HG03025 (cell line): ENCODE measurements at regions not wholly inside any gene's neighbourhood (a gene's known extent, or its start where the extent isn't known, plus 50 kb on each side); places are given as distances from the start of the nearest gene placed in this dataset.

ENCODE experiments used
- ATAC-seq: cut with Tn5 transposase; IDR thresholded peaks from one replicate; pipeline ENCODE4 v1.9.1; 2021; ENCODE audit warnings: mild to moderate bottlenecking, moderate library complexity; ENCODE audit not compliant: unreplicated experiment, low FRiP score

DNA sequence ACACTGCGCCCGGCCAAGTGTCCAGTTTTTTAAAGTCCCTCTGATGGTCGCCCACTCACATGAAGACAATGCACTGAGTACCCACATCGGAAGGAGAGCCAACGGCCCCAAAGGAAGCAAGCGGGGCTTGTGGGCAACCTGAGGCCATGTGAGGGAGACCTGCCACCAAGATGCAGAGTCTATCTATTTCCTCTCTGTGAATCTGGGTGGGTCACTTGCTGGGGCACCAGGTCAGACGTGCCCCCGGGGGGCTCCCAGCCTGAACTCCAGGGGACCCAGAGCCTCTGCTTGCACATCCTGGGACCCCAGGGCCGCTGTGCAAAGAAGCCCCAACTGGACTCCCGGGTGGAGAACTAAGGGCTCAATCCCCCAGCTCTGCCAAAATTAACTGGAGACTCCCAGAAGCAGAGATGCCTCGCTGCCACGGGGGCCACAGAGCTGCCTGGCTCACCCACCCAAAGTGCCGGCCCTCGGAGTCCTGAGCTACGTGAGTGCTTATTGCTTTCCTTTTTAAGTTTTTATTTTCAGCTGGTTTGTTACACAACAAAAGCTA lies 106.4 kb downstream of the BRD1 start:
- ATAC-seq: no peak

DNA sequence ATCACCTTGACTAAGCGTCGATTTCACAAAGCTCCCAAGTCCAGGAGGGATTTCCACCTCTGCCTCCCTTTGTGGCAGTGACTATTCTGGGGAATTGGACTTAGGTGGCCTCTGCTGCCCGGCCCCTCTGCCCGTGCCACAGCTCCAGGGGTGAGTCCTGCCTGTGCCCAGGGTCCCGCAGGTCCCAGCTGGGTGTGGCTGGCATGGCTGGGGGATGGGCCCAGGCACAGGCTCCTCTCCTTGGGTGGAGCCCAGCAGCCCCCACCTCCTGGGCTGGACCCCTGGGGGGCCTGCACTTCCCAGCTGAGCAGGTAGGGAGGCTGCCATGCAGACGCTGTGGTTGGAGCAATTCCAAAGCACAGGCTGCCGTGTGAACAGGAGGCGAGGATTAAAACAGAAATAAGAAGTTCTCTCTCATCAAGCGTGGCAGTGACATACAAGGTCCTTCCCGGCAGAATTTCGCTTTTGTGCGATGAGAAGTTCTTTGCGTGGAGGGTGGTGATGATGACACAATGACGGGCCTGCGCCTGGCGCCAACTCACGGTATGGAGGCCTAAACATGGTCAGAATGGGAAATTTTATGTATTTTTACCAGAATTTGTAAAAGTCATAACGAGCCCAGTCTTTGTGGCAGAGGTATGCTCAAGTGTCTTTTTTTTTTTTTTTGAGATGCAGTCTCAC lies 107.3 kb downstream of the BRD1 start:
- ATAC-seq: no peak

DNA sequence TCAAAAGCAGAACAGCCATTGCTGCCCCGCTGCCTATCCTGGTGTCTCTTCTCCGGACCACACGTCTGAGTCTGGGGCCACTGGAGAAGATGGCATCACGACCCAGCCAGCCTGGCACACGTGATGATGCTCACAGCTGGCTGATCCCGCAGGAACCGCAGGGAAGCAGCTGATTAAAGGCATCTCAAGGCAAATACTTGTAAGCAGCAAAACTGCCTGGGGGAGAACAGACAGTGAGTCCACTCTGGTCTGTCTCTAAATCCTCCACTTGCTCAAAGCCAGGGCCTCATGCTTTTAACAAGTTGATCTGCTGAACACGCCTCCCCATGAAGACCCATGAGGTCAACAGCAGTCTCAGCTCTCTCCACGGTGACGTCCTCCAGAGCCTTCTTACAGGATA lies 108.6 kb downstream of the BRD1 start:
- ATAC-seq: no peak

DNA sequence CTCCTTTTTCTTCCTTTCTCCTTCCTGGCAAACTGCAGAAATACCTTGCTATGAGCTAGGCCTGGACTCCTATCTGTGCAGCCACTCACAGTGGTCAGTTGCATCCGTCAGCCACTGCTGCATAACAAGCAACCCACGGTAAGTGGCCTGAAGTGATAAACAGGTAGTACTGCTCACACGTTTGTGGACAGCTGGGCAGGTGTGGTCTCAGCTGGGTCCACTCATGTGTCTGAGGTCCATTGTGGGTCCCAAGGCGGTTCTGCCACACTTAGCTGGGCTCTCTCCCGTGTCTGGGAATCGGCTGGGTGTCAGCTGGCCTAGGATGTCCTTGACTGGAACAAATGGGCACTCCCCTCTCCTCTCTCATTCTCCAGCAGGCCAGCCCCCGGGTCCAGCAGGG lies 109.3 kb downstream of the BRD1 start:
- no peak for ATAC-seq

DNA sequence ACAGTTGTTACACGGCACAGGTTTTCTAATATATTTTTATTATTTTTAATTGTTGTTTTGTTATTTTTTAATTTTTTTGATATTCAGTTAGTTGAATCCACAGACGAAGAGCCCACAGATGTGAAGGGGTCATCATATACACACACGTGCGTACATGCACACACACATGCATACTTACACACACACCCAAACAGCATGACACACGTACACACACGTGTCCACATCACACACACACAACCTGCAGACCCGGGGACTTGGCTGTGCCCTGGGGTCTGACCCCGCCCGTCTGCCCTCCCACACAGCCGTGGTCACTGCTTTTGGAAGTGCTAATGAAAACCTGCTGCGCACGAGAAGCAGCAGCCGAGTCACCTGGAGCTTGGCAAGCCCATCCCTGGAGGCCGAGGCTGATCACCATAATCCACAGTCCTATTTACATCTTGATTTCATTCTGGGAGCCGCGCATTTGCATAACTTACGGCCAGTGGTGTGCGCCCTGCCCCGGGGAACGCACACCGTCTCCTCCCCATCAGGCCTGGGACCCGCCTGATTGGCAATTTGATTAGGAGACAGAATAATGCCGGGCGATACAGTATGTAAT lies 110.3 kb downstream of the BRD1 start:
- no peak for ATAC-seq

DNA sequence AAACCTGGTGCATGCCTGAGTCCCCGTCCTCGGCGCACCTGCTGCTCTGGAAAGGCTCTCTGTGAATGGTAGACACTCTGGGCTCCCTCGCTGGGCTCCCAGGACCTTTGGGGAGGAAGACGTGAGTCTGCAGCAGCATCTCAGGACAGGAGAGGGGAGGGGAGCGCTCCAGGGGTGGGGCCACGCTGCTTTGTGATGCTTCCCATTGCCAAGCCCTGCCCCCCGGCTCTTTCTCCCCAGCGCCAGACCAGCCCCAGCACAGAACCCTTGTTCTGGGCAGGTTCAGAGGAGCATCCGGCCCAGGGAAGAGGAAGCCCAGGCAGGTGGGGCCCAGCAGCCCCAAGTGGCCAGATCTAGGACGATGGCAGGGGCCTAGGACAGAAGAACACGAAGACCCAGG lies 111.2 kb downstream of the BRD1 start:
- no peak for ATAC-seq

DNA sequence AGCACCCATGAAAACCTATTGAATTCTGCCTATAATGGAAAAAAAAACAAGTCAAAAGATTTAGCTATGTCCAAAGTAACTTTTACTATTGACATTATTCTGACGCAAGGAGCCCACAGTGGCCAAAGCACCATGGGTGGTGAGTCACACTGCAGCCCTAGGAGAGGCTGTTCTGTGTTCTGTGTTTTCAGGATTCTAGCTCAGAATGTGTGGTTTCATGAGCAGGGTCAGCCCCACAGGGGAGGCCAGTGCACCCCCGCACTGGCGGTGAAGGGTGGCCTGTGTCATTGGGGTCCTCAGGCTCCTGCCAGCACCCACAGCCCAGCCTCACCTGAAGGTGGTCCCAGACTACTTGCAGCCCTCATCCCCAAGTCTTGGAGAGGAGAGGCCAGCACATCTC lies 112.2 kb downstream of the BRD1 start:
- no peak for ATAC-seq

DNA sequence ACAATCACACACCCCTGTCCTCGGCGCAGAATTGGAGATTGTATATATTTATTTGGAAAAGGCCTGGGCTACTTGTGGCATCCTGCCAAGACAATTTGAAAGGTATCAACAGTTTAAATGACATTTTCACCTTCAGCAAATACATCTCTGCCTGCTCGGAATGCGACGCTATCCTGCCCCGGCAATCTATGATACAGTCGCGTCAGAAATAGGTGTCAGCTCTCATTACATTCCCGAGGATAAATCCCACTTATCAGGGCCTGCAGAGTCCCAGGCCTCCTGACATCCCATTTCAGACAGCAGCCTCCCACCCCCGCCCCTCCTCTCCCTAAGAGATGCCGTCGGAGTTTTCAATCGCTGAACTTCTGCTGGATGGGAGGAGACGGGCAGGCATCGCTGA lies 114.7 kb downstream of the BRD1 start:
- ATAC-seq: no peak

DNA sequence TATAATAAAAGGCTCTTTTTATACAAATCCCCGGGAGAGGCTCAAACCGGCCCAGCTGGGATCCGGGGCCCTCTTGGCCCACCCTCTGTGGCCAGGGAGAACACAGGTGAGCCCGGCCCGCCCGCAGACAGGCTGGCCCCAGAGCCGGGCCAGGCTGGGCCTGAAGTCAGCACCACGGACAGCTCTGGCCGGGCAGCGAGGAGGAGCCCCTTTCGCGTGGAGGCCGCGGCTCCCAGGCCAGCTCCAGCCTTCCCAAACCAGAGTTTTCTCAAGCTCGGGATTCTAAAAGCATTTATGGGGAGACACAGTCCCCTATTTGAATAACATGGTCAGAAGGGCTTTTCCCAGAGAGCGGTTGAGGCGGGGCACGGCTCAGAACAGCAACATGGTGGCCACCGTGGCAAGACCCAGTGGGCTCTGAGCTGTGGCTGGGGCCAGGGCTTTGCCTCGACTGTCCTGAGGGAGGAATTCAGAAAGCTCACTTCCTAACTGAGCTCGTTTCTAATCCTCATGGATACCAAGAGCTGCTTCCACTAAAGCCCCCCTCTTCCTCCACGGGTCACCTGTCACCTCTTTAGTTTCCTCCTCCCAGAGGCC lies 115.4 kb downstream of the BRD1 start:
- no peak for ATAC-seq

DNA sequence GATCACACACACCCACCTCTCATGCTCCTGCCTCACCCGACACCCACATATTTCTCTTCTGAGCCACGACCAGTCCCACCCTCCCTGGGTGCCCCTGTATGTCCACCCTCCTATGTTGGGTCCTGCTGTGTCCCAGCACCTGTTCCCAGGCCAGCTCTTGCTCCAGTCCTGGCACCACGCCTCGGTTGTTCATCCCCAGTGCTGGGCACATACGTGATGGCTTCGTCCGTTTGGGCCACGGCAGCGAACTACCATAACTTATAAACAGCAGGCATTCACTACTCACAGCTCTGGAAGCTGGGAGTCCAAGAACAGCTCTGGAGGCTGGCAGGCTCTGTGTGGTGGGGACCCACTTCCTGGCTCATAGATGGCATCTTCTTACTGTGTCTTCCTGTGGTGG lies 116.9 kb downstream of the BRD1 start:
- no peak for ATAC-seq

DNA sequence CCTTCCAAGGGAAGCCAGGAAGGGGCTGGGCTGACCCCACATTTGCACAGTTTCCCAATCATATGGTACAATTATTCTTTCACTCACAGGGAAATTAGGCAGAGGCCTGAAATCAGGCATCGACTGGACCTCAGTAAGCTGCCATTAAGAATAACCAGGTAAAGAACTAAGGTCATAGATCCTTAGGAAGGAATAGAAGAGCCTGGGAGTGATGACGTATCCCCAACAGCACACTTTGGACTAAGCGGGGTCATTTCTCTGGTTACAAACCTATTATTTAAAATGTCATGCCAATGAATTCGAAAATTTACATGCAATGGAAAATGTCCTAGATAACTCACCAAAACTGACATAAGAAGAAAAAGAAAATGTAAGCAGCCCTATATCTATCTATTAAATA lies 118.2 kb downstream of the BRD1 start:
- ATAC-seq: no peak

DNA sequence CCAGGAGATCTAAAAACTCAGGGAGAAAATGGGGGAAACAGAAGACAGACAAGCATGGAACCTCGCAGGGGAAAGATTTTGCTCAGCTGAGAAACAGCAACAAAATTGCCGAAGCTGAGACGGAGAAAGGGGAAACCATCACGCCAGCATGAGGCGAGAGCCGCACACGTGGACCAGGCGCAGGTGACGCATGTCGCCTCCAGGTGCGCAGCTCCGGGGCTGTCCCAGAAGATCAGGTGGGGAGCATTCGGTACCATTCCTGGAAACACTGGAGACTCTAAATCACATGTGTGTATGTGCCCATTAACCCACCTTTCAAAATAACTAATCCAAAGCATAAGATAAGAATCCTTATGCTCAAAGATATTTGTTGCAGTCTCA lies 121.7 kb downstream of the BRD1 start:
- no peak for ATAC-seq

DNA sequence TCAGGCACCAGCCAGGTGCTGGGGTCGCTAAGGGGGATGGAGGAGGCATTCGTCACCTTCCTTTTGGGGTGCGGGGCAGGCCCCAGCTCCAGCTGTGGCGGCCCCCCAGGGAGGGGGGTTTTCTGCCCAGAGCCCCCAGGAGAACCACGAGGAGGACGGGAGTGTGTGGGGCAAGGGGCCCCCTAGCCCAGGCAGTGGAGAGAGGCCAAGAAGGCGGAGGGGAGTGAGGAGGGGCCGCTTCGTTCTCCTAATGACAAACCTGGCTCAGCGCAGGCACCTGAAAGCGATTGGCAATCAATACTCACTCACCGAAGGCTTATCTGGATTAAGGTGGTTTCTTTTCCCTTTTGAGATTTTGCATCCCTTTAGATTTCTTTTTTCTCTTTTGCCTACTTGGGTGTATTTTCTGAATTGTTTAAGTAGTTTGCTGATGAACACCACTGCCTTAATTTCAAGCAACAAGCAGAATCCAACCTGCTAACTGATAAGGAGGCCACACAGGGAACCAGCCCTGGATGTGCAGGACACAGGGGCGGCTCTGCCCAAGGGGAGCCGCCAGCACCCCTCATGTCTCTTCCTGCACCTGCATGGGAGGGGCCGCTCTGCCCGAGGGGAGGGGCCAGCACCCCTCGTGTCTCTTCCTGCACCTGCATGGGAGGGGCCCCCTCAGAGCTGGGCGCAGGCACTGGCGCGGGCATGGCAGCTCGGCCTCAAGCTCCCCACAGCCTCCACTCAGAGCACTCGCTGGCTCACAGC lies 122.3 kb downstream of the BRD1 start:
- ATAC-seq: no peak

DNA sequence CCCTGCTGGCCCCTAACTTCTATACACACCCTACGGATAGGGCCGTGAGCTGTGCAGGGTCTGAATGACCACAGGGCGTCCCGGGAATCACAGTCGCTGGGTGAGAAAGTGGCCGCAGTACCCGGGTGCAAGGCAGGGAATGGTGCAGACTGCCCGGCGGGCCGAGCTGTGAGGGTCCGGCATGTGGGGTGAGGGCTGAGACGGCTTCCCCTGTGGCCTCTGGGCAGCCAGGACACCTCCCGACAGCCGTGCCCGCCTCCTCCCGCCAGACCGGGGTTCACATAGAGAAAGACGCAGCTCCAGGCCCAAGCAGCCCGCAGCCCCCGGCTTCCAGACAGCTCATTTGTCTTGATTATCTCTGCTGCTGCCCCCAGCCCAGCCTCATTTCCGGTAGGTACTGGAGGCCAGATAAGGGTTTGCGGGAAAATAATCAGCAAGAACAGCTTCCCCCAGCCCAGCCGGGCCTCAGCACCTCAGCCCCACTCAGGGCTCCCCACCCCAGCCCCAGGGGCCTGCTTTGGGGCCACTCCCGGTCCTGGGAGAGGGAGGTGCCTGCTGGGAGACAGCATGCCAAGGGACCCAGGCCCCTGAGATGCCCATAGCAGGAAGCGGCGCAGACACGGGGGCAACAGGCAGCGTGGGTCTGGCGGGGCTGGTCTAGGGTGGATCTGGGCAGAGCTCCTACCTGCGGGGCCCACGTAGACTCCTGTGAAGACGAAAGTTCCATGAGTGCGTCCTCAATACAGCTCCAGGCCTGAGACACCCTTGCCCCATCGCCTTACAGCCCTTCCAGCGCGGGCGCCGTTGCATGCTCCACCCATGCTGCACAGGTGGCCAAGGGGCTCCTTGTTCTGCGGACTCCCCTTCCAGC lies 123.1 kb downstream of the BRD1 start:
- no peak for ATAC-seq

DNA sequence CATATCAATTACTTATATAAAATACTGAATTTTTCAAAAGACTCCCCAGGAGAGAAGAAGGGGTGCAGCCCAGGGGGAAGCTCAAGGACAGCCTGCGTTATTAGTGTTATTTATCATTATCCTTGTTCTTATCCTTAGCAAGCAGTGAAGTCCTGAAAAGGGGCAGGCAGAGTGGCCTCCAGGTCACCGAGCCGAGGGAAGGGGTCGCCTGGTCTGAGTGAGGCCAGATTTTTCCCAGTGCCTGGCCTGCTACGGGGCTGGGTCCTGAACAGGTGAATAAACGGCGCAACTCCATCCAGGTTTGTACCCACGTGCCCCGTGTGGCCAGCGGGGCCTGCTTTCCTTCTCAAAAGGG lies 123.7 kb downstream of the BRD1 start:
- no peak for ATAC-seq

DNA sequence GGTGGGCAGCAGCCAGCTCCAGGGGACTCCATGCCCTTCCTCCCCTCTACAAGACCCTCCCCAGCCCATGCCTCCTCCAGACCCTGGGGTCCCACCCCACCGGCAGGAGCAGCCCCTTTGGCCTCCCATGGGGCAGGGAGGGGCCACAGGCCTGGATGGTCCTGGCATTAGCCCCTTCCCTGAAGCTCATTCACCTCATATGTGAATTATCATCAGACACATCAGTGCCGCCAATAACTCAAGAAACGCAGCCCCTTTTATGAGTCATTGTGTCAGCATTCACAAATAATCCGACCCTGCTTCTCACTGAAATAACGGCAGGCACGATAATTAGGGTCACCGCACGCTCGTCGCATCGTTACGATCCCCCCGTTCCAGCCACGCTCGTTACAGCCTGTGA lies 124.2 kb downstream of the BRD1 start:
- no peak for ATAC-seq

DNA sequence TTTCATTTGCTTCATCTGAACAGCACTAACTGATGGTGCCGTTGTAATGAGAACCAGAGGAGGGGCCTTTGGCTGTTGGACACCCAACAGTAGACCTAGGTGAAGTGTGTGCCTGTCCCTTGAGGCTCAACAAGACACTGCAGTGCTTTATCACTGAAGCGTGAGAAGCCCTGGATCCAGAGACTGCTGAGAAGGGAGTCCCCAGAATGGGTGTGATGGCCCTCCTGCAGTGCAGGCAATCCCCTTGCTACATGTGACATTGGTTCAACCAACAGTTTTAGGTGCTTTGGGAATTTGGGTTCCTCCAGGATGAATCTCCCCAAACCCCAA lies 125.6 kb downstream of the BRD1 start:
- no peak for ATAC-seq

DNA sequence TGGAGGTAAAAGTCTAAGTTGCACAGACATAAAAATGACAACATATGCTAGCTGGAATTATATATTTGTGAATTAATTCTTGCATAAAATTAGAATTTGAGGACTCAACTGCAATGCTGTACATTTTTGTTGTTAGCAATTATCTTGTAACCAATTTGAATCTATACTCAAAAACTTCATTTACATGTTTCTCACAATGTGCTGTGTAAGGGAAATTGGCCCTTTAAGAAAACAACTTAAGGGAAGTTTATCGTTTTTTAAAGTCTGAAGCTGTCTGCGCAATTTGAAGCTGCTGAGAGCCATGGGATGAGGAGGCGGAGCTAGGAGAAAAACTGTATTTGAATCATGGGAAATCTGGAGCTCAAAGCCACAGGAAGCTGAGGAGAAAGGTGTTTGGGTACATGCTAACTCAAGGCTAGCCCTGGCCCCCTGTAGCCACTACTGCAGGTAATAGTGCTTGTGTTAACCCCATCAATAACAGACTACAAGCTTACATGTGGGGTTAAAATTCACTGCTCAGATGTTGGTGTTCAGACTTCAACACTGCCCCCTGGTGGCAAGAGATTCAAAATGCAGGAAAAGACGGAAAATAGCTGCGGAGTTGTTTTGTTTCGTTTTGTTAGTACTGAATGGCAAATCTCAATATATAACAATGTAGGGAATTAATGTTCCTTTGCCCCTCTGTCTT lies 126.1 kb downstream of the BRD1 start:
- ATAC-seq: no peak

DNA sequence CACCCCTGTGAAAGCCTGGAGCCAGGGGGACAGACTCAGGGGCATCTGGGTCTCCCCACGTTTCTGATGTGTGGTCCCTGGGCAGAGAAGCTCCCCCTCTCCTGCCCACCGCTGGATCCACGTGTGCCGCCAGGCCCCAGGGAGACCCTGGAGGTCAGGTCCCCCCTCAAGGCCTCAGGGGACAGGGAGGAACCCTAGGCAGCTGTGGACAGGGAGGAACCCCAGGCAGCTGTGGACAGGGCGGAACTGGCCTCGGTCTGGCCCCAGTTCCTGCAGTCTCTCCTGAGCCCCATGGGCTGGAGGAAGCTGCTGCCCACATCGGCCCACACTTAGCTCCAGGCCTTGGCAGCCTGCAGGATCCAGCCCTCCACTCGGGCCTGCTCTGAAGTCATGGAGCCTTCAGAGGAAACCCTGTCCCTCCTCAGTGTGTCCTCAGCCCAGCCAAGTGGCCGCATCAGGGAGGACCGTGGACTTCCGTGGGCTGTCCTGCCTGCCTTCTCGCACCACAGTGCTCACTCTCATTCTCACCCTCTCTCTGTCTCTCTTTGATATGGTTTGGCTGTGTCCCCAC lies 127.7 kb downstream of the BRD1 start:
- ATAC-seq: no peak

DNA sequence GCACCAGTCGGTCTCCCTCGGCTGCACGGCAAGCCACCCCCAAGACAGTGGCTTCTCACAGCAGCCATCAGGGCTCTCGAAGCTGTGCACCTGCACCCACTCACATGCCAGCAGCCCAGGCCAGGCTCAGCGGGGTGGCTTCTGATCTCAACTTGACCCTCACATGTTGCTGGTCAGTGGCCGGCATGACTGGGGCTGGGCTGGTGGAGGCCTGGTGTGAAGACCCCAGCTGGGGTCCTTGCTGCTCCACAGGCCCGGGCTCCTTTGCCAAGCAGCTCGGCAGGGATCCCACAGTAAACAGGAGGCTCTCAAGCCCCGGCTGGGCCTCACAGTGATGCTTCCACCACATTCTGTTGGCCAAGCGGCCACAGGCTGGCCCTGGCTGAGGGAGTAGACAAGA lies 128.2 kb downstream of the BRD1 start:
- no peak for ATAC-seq
